ENCODE measurements at regions not wholly inside any gene's neighbourhood (a gene's known extent, or its start where the extent isn't known, plus 50 kb on each side); places are given as distances from the start of the nearest gene placed in this dataset.

DNA sequence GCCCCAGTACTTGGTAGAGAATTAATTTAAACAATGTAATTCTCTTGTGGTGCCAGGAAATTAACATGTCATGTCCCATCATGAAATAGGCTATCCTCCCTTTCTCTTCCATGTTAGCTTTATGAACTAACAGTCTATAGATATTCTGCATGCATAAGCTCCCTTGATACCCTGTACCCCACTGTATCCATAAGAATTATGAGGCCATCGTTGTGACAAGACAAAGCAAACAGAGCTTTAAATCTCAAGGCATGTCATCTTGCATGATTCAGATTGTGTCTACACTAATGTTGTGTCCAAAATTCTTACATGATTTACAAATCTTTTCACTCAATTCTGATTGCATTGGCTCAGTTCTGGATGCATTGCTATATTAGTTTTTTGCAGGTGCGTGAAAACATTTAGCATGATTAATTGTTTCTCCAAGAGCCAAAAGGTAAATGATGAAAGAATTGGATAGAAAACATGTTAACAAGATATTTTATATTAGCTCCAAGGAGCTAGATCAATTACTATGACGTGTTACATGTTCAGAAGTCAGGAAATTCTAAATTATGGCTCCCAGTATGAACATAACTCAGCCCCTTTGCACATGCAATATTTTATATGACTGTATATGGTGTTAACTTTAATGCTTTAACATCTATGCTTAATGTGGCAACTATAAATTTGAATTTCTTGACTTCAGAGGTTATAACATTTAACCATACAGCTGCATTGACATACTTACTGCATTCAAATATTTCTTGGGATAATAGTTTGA, 620.3 kb downstream of the SLC4A3 start:
- H3K9ac ChIP-seq (ENCODE audit: insufficient read depth in 1 of 2, low read length in 2 of 2) = no peak overlapping the region
- WGBS, 2 donors = 83 to 90% methylated on average over 3 of the region's 3 CpGs
- no peaks in the 10 kb centered on the region for H3K4me1 ChIP-seq (ENCODE audit: control insufficient read depth in 5 of 5, insufficient read depth in 5 of 5, low read length in 5 of 5)
- DNase-seq (no peak), ATAC-seq (ENCODE audit: insufficient read depth, low FRiP score) (no peak)
- no peaks in the 10 kb centered on the region for H3K36me3 ChIP-seq (ENCODE audit: control insufficient read depth in 4 of 4, insufficient read depth in 4 of 4, low read length in 4 of 4)
- H3K9me3 ChIP-seq (ENCODE audit: control insufficient read depth in 4 of 4, insufficient read depth in 3 of 4, low read length in 3 of 4) = no peaks in the 10 kb centered on the region
- no peak overlapping the region for H3K27ac ChIP-seq (ENCODE audit: low read depth in 1 of 2, low read length in 1 of 2)
- TF ChIP-seq, protein P1, sequence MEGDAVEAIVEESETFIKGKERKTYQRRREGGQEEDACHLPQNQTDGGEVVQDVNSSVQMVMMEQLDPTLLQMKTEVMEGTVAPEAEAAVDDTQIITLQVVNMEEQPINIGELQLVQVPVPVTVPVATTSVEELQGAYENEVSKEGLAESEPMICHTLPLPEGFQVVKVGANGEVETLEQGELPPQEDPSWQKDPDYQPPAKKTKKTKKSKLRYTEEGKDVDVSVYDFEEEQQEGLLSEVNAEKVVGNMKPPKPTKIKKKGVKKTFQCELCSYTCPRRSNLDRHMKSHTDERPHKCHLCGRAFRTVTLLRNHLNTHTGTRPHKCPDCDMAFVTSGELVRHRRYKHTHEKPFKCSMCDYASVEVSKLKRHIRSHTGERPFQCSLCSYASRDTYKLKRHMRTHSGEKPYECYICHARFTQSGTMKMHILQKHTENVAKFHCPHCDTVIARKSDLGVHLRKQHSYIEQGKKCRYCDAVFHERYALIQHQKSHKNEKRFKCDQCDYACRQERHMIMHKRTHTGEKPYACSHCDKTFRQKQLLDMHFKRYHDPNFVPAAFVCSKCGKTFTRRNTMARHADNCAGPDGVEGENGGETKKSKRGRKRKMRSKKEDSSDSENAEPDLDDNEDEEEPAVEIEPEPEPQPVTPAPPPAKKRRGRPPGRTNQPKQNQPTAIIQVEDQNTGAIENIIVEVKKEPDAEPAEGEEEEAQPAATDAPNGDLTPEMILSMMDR (IDR thresholded peaks at IDR 0.05; ENCODE audit: control extremely low read depth, extremely low read depth) = no peak
- no peak overlapping the region for H3K4me3 ChIP-seq
- no peaks in the 10 kb centered on the region for H3K27me3 ChIP-seq (ENCODE audit: control insufficient read depth in 3 of 3, insufficient read depth in 3 of 3, low read length in 2 of 3)

DNA sequence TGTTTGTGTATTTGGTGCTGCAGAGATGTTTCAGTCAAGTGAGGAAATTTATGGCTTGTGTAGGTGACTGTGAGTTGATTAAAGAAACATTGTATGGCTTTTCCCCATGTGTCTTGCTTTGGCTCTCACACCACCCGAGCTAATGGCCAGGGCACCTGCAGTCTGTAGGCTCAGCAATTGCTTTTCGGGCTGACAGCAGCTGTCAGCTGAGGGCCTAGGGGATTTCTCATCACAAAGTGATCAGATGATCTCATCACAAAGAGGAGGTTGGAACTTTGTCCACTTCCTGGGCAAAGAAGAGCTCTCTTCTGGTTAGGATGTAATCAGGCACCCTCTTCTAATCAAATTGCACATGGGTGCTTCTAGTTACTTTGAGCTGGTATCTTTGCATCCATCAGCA, 632.2 kb downstream of the SLC4A3 start:
- Histone ChIP-seq H3K9me3 (ENCODE audit: control insufficient read depth in 4 of 4, insufficient read depth in 3 of 4, low read length in 3 of 4) (no peaks in the 10 kb centered on the region), H3K9ac (ENCODE audit: insufficient read depth in 1 of 2, low read length in 2 of 2) (no peak overlapping the region), H3K36me3 (ENCODE audit: control insufficient read depth in 4 of 4, insufficient read depth in 4 of 4, low read length in 4 of 4) (no peaks in the 10 kb centered on the region), H3K27me3 (ENCODE audit: control insufficient read depth in 3 of 3, insufficient read depth in 3 of 3, low read length in 2 of 3) (no peaks in the 10 kb centered on the region), H3K4me1 (ENCODE audit: control insufficient read depth in 5 of 5, insufficient read depth in 5 of 5, low read length in 5 of 5) (no peaks in the 10 kb centered on the region), H3K4me3 (no peak overlapping the region), H3K27ac (ENCODE audit: low read depth in 1 of 2, low read length in 1 of 2) (no peak overlapping the region)
- WGBS, 2 donors = 64 to 72% methylated on average over 2 of the region's 2 CpGs
- DNase-seq (no peak), ATAC-seq (ENCODE audit: insufficient read depth, low FRiP score) (no peak)
- TF ChIP-seq, protein P1 (IDR thresholded peaks at IDR 0.05; ENCODE audit: control extremely low read depth, extremely low read depth) = no peak

DNA sequence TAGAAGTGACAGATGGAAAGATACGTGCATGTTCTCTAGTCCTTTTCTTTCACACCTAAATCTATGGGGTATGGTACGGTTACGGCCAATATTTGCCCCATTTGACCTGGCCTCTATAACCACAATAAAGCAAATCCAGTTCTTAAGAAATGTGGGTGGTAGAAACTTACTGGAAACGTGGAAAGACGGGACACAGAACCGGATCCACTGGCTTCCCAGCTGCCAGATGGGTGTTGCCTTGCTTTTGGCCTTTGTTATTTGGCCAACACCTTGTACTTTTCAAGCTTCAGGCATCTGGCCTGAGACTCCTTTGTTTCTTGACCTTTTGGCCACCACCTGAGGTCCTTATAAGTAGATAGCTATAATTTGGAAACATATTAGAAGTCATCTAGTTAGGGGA, 635.9 kb downstream of the SLC4A3 start:
- TF ChIP-seq, protein P1 (IDR thresholded peaks at IDR 0.05; ENCODE audit: control extremely low read depth, extremely low read depth) = no peak
- no peak for DNase-seq
- no peaks in the 10 kb centered on the region for H3K36me3 ChIP-seq (ENCODE audit: control insufficient read depth in 4 of 4, insufficient read depth in 4 of 4, low read length in 4 of 4)
- no peak overlapping the region for H3K27ac ChIP-seq (ENCODE audit: low read depth in 1 of 2, low read length in 1 of 2)
- no peaks in the 10 kb centered on the region for H3K27me3 ChIP-seq (ENCODE audit: control insufficient read depth in 3 of 3, insufficient read depth in 3 of 3, low read length in 2 of 3)
- no peak overlapping the region for H3K9ac ChIP-seq (ENCODE audit: insufficient read depth in 1 of 2, low read length in 2 of 2)
- no peaks in the 10 kb centered on the region for H3K4me1 ChIP-seq (ENCODE audit: control insufficient read depth in 5 of 5, insufficient read depth in 5 of 5, low read length in 5 of 5)
- no peak for ATAC-seq (ENCODE audit: insufficient read depth, low FRiP score)
- H3K4me3 ChIP-seq = no peak overlapping the region
- 89 to 92% methylated on average over 6 of the region's 6 CpGs for WGBS, 2 donors
- H3K9me3 ChIP-seq (ENCODE audit: control insufficient read depth in 4 of 4, insufficient read depth in 3 of 4, low read length in 3 of 4) = no peaks in the 10 kb centered on the region

DNA sequence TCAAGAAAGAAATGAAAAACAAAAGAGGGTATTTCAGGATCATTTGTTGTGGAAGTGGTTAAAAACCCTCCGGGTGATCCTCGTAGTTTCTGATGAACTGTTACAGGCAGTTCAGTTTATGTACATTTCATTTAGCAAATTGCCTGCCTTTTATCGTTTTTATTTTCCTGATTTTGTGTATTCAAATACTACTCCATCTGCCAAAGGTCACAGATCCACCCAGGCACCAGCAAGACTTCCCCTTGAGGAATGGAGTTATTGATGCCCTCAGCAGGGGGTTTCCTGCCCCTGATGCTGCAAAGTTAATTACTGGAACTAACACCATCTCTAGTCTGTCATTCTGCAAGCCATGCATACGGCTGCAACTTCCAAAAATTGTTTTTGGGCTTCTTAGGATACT, 641.9 kb downstream of the SLC4A3 start:
- Histone ChIP-seq H3K4me3 (no peak overlapping the region), H3K9ac (ENCODE audit: insufficient read depth in 1 of 2, low read length in 2 of 2) (no peak overlapping the region), H3K27ac (ENCODE audit: low read depth in 1 of 2, low read length in 1 of 2) (no peak overlapping the region), H3K9me3 (ENCODE audit: control insufficient read depth in 4 of 4, insufficient read depth in 3 of 4, low read length in 3 of 4) (no peaks in the 10 kb centered on the region), H3K27me3 (ENCODE audit: control insufficient read depth in 3 of 3, insufficient read depth in 3 of 3, low read length in 2 of 3) (no peaks in the 10 kb centered on the region), H3K36me3 (ENCODE audit: control insufficient read depth in 4 of 4, insufficient read depth in 4 of 4, low read length in 4 of 4) (no peaks in the 10 kb centered on the region), H3K4me1 (ENCODE audit: control insufficient read depth in 5 of 5, insufficient read depth in 5 of 5, low read length in 5 of 5) (peaks cover 0 to 20% (median 0%) of the 10 kb centered on the region in 5 donors)
- WGBS, 2 donors = 66 to 73% methylated on average over 4 of the region's 4 CpGs
- TF ChIP-seq, protein P1 (IDR thresholded peaks at IDR 0.05; ENCODE audit: control extremely low read depth, extremely low read depth) = no peak
- ATAC-seq (ENCODE audit: insufficient read depth, low FRiP score) (no peak), DNase-seq (peak in 2 of 3 donors; percentile 30 to 52)

Data from lung (tissue), 11 donors.